Osteocyte (in vitro differentiated cells): ENCODE measurements at regions not wholly inside any gene's neighbourhood (a gene's known extent, or its start where the extent isn't known, plus 50 kb on each side); places are given as distances from the start of the nearest gene placed in this dataset.
"Not testable (repeated sequence)": the region's sequence is repeated elsewhere in the genome, so short reads cannot be mapped to it uniquely, and the experiment has no call there.

Experiments
- DNase-seq: peaks from one replicate; pipeline ENCODE4 v3.0.0; 2021; ENCODE audit warnings: mixed read lengths; ENCODE audit not compliant: unreplicated experiment; ENCODE audit errors: extremely low spot score
- H3K27ac Mint-ChIP-seq: one replicate; pipeline ENCODE4 v1.8.0; 2021; ENCODE audit warnings: mild to moderate bottlenecking, mixed read lengths; ENCODE audit not compliant: unreplicated experiment
- H3K27me3 Mint-ChIP-seq: one replicate; pipeline ENCODE4 v1.8.0; 2021; ENCODE audit warnings: mixed read lengths; ENCODE audit not compliant: unreplicated experiment
- H3K36me3 Mint-ChIP-seq: one replicate; pipeline ENCODE4 v1.8.0; 2021; ENCODE audit warnings: mixed read lengths; ENCODE audit not compliant: unreplicated experiment
- H3K4me1 Mint-ChIP-seq: one replicate; pipeline ENCODE4 v1.8.0; 2021; ENCODE audit warnings: mixed read lengths; ENCODE audit not compliant: unreplicated experiment
- H3K4me3 Mint-ChIP-seq: one replicate; pipeline ENCODE4 v1.8.0; 2021; ENCODE audit warnings: mild to moderate bottlenecking, moderate library complexity, mixed read lengths; ENCODE audit not compliant: unreplicated experiment
- H3K9me3 Mint-ChIP-seq: one replicate; pipeline ENCODE4 v1.8.0; 2021; ENCODE audit warnings: mixed read lengths; ENCODE audit not compliant: unreplicated experiment
- TF ChIP-seq, protein P1 (sequence below): fragments of 200-600 bp; sonication (generic); IDR thresholded peaks from 2 replicates; pipeline ENCODE4 v1.5.0; 2021; ENCODE audit warnings: antibody characterized with exemption, mild to moderate bottlenecking, moderate library complexity

DNA sequence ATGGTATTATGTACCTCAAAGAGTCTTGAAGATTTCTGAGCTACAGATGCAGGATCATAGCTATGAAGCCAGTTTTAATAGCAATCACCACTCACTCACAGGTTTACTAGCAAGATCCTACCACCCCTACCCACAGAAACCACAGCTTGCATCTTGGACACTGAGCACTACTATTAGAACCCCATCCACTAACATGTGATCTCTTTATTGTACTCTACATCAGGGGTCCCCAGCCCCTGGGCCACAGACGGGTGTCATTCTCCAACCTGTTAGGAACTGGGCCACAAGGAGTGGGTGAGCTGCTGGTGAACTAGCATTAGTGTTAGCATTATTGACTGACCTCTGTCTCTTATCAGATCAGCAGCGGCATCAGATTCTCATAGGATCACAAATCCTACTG is 844.8 kb upstream of the CHORDC1 start:
- DNase-seq = no peak
- Mint-ChIP-seq H3K4me3 (no peak overlapping the region), H3K36me3 (no peaks in the 10 kb centered on the region), H3K27ac (no peak overlapping the region), H3K9me3 (no peaks in the 10 kb centered on the region), H3K4me1 (peaks cover 7% of the 10 kb centered on the region), H3K27me3 (no peaks in the 10 kb centered on the region)
- TF ChIP-seq, protein P1, sequence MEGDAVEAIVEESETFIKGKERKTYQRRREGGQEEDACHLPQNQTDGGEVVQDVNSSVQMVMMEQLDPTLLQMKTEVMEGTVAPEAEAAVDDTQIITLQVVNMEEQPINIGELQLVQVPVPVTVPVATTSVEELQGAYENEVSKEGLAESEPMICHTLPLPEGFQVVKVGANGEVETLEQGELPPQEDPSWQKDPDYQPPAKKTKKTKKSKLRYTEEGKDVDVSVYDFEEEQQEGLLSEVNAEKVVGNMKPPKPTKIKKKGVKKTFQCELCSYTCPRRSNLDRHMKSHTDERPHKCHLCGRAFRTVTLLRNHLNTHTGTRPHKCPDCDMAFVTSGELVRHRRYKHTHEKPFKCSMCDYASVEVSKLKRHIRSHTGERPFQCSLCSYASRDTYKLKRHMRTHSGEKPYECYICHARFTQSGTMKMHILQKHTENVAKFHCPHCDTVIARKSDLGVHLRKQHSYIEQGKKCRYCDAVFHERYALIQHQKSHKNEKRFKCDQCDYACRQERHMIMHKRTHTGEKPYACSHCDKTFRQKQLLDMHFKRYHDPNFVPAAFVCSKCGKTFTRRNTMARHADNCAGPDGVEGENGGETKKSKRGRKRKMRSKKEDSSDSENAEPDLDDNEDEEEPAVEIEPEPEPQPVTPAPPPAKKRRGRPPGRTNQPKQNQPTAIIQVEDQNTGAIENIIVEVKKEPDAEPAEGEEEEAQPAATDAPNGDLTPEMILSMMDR = no peak

DNA sequence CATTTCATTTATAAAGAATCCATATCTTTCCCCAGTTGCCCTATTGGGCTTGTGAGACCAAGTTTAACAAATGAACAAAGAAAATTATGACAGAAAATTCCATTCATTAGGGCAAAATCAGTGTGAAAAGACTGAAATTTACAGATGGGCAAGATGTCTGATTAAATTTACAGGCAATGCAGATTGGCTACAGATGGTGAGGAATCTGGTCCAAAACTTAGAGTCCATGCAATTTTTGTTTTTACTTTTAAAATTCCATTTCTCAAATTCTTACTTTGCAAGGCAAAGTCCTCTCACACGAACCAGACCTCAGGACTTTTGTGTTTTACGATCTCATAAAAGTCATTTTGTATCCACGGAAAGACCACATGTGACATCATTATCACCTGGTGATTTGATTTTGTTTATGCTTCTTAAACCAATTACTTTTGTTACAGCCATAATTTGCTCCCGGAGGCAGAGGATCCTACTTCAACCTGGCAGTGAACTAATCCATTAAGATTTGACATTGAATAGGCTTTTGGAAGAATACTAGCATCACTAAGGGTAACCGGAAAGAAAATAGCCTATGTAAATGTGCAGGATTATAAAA is 843.7 kb upstream of the CHORDC1 start:
- Mint-ChIP-seq H3K9me3 (no peaks in the 10 kb centered on the region), H3K4me1 (peaks cover 7% of the 10 kb centered on the region), H3K27ac (no peak overlapping the region), H3K4me3 (no peak overlapping the region), H3K27me3 (no peaks in the 10 kb centered on the region), H3K36me3 (no peaks in the 10 kb centered on the region)
- TF ChIP-seq, protein P1 = no peak
- DNase-seq = no peak

DNA sequence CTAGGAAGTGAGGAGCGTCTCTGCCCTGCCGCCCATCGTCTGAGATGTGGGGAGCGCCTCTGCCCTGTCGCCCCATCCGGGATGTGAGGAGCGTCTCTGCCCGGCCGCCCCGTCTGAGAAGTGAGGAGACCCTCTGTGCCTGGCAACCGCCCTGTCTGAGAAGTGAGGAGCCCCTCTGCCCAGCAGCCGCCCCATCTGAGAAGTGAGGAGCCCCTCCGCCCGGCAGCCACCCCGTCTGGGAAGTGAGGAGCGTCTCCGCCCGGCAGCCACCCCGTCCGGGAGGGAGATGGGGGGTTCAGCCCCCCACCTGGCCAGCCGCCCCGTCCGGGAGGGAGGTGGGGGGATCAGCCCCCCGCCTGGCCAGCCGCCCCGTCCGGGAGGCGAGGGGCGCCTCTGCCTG is 840.5 kb upstream of the CHORDC1 start:
- H3K4me1 Mint-ChIP-seq, H3K27ac Mint-ChIP-seq, H3K27me3 Mint-ChIP-seq, H3K4me3 Mint-ChIP-seq, H3K36me3 Mint-ChIP-seq, DNase-seq: not testable (repeated sequence)
- H3K9me3 Mint-ChIP-seq = peaks cover 12% of the 10 kb centered on the region

DNA sequence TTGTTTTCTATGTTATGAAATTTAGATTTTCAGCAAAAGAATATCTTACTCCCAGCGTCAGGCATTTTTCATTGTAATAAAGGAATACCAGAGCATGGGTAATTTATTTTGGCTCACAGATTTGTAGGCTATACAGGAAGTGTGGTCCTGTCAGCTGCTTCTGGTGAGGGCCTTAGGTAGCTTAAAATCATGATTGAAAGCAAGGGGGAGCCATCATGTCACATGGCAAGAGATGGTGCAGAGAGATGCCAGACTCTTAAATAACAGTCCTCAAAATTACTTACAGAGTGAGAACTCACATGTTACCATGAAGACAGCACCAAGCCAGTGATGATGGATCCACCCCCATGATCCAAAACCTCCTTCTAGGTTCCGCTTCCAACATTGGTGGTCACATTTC is 825.0 kb upstream of the CHORDC1 start:
- H3K27ac Mint-ChIP-seq = no peak overlapping the region
- TF ChIP-seq, protein P1 = no peak
- no peaks in the 10 kb centered on the region for H3K4me1 Mint-ChIP-seq
- H3K27me3 Mint-ChIP-seq = no peaks in the 10 kb centered on the region
- H3K36me3 Mint-ChIP-seq = no peaks in the 10 kb centered on the region
- no peaks in the 10 kb centered on the region for H3K9me3 Mint-ChIP-seq
- DNase-seq = no peak
- H3K4me3 Mint-ChIP-seq = no peak overlapping the region

DNA sequence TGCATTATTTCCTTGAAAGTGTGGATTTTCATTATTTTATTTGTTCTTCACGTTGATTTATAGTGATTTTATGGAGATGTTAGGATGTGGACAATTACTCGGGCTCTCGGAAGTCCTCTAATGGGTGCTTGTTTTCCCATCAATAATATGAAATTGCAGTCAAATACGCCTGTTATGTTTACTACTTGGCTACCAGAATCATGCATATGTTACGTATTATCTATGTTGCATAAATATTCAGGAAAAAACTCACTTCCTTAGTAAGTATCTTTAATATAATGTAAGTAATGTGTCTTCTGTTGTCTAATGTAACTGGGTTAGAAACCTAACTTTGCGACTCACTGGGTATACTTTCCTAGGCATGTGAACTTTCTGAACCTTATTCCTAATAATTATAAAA is 823.4 kb upstream of the CHORDC1 start:
- Mint-ChIP-seq H3K27ac (no peak overlapping the region), H3K9me3 (no peaks in the 10 kb centered on the region), H3K36me3 (no peaks in the 10 kb centered on the region), H3K4me1 (peaks cover under 1% of the 10 kb centered on the region), H3K27me3 (no peaks in the 10 kb centered on the region), H3K4me3 (no peak overlapping the region)
- DNase-seq = no peak
- TF ChIP-seq, protein P1 = no peak

DNA sequence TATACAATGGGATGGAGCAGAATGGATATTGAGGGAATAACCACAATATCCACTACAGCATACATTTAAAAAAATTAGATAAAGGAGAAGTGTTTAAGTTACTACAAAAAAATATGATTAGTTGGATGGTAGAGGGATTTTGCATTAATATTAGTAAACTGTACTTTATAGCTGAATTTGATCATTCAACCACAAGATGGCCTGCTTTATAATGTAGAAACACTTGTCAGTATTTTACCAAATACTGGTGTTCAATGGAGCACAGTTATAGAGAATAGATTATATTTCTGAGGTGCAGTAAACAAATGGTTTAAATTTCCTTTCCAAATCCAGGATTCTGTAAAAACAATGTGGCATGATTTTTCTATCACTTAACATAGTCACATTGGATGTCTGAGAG is 818.8 kb upstream of the CHORDC1 start:
- no peak for DNase-seq
- H3K36me3 Mint-ChIP-seq = no peaks in the 10 kb centered on the region
- H3K4me1 Mint-ChIP-seq = peaks cover 4% of the 10 kb centered on the region
- H3K27ac Mint-ChIP-seq = no peak overlapping the region
- TF ChIP-seq, protein P1 = peak; percentile 58
- no peaks in the 10 kb centered on the region for H3K9me3 Mint-ChIP-seq
- no peaks in the 10 kb centered on the region for H3K27me3 Mint-ChIP-seq
- no peak overlapping the region for H3K4me3 Mint-ChIP-seq
